ENCODE measurements at regions not wholly inside any gene's neighbourhood (a gene's known extent, or its start where the extent isn't known, plus 50 kb on each side); places are given as distances from the start of the nearest gene placed in this dataset.

DNA sequence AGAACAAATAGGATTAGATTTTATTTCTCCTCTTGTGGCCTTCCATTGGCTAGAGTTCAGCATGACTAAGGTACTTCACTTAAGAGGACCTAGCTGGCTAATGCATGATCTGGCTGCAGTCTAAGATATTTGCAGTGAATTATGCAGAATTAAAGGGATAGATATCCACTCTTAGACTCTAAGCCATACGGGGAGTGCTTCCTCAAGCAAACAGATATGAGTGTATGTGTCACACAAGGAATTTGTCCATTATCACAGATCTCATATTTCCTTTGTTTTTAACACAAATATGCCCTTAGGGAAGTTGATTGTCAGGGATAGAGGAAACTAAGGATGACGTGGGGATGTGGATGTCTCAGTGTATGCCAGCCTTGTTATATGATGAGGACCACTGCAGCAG is 88.1 kb upstream of the DHRS4 start:
- ATAC-seq (ENCODE audit: low read depth): no peak
- Histone ChIP-seq H3K4me2 (ENCODE audit: low read depth, low read length) (no peak overlapping the region), H4K5ac (ENCODE audit: low read depth, low read length) (no peak overlapping the region), H3K9me3 (ENCODE audit: control insufficient read depth, insufficient read depth, low read length) (no peaks in the 10 kb centered on the region), H3K79me1 (ENCODE audit: low read depth in 1 of 2, low read length in 2 of 2) (no peaks in the 10 kb centered on the region), H2AFZ (replicated peaks; ENCODE audit: low read length, poor library complexity) (no peak overlapping the region), H3K4me3 (ENCODE audit: insufficient read depth, low read depth, low read length) (no peak overlapping the region), H3K27me3 (ENCODE audit: control insufficient read depth, insufficient read depth, low read length) (no peaks in the 10 kb centered on the region), H2BK20ac (ENCODE audit: low read depth, low read length) (no peak overlapping the region), H3K4ac (ENCODE audit: low read depth, low read length) (no peak overlapping the region), H4K8ac (ENCODE audit: low read depth in 2 of 2, low read length in 2 of 2) (no peak overlapping the region), H4K20me1 (ENCODE audit: insufficient read depth, low read length) (no peaks in the 10 kb centered on the region), H3K4me1 (ENCODE audit: control insufficient read depth, insufficient read depth, low read length) (no peaks in the 10 kb centered on the region), H3K56ac (ENCODE audit: extremely low read depth, insufficient read depth, low read length) (no peak overlapping the region), H3K36me3 (ENCODE audit: control insufficient read depth, insufficient read depth, low read length) (no peaks in the 10 kb centered on the region), H3K23ac (ENCODE audit: low read depth, low read length) (no peak overlapping the region), H4K91ac (ENCODE audit: insufficient read depth, low read depth, low read length) (no peak overlapping the region), H2BK120ac (ENCODE audit: low read depth, low read length) (no peak overlapping the region), H3K14ac (replicated peaks; ENCODE audit: low read depth, low read length) (no peak overlapping the region), H3K9ac (ENCODE audit: low read depth, low read length) (no peak overlapping the region), H2AK9ac (replicated peaks; ENCODE audit: low read depth, low read length, poor library complexity) (no peak overlapping the region), H3K9me1 (ENCODE audit: insufficient read depth, low read length) (no peaks in the 10 kb centered on the region), H3K18ac (ENCODE audit: low read depth, low read length) (no peak overlapping the region), H3K27ac (ENCODE audit: insufficient read depth, low read length) (no peak overlapping the region), H2BK5ac (ENCODE audit: low read depth, low read length, poor library complexity, severe bottlenecking) (no peak overlapping the region), H2AK5ac (ENCODE audit: low read depth, low read length) (no peak overlapping the region), H2BK15ac (ENCODE audit: low read depth, low read length) (no peak overlapping the region)
- dilution Hi-C loops (cut with HindIII; ENCODE audit: low sequenced_read_pairs, unreplicated experiment) (no loop called here), intact Hi-C loops (cut with micrococcal nuclease) (no loop called here), in situ Hi-C loops (cut with MboI; ENCODE audit: low sequenced_read_pairs) (no loop called here)
- DNase-seq: no peak
- POLR2A ChIA-PET (ENCODE audit: unreplicated experiment): no interaction called here
- no TSS peak for BruUV-seq (replicated peaks)
- TF ChIP-seq, protein P1, sequence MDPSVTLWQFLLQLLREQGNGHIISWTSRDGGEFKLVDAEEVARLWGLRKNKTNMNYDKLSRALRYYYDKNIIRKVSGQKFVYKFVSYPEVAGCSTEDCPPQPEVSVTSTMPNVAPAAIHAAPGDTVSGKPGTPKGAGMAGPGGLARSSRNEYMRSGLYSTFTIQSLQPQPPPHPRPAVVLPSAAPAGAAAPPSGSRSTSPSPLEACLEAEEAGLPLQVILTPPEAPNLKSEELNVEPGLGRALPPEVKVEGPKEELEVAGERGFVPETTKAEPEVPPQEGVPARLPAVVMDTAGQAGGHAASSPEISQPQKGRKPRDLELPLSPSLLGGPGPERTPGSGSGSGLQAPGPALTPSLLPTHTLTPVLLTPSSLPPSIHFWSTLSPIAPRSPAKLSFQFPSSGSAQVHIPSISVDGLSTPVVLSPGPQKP (IDR thresholded peaks at IDR 0.05; ENCODE audit: borderline replicate concordance, low read depth, low read length): no peak
- no peak for TF ChIP-seq BHLHE40 (IDR thresholded peaks at IDR 0.05; ENCODE audit: low read depth, low read length)
- TF ChIP-seq NFE2L2 (IDR thresholded peaks at IDR 0.05; ENCODE audit: low read depth, low read length): no peak
- no peak for TF ChIP-seq FOS (IDR thresholded peaks at IDR 0.05; ENCODE audit: low read depth, low read length)
- no peak for TF ChIP-seq MXI1 (IDR thresholded peaks at IDR 0.05; ENCODE audit: borderline replicate concordance, low read depth, low read length)
- no peak for TF ChIP-seq SMC3 (IDR thresholded peaks at IDR 0.05; ENCODE audit: low read depth, low read length)
- TF ChIP-seq, protein P2, sequence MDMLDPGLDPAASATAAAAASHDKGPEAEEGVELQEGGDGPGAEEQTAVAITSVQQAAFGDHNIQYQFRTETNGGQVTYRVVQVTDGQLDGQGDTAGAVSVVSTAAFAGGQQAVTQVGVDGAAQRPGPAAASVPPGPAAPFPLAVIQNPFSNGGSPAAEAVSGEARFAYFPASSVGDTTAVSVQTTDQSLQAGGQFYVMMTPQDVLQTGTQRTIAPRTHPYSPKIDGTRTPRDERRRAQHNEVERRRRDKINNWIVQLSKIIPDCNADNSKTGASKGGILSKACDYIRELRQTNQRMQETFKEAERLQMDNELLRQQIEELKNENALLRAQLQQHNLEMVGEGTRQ (IDR thresholded peaks at IDR 0.05; ENCODE audit: low read depth, low read length): no peak
- WGBS, 2 experiments (ENCODE audit: extremely low coverage in 2 of 2, insufficient read length in 1 of 2): no CpG with 5 or more reads among the region's 2 CpGs
- CTCF ChIA-PET: no interaction called here

All from IMR-90 (cell line).